Gastroesophageal sphincter (tissue), 4 donors: ENCODE measurements at regions not wholly inside any gene's neighbourhood (a gene's known extent, or its start where the extent isn't known, plus 50 kb on each side); places are given as distances from the start of the nearest gene placed in this dataset.

Experiments used
- ATAC-seq: fragments of 150-250 bp; one replicate; pipeline ENCODE4 v1.9.1; 2016; ENCODE audit warnings: mild to moderate bottlenecking, moderate library complexity
- H3K27ac ChIP-seq, 4 donors: fragments of 200-600 bp; sonication (generic) in 3 of 4; 1 replicate in 3 of 4; 2 replicates in 1 of 4; pipeline ENCODE4 v1.5.1; 2016 to 2019
- H3K27me3 ChIP-seq: fragments of 200-600 bp; sonication (generic); one replicate; pipeline ENCODE4 v1.5.1; 2019
- H3K36me3 ChIP-seq, 2 donors: fragments of 200-600 bp; sonication (generic); one replicate each; pipeline ENCODE4 v1.5.1; 2019; ENCODE audit warnings: control low read depth in 1 of 2
- H3K4me1 ChIP-seq, 3 donors: fragments of 200-600 bp; sonication (generic); 1 replicate in 2 of 3; 2 replicates in 1 of 3; pipeline ENCODE4 v1.5.1; 2016 to 2019; ENCODE audit warnings: control low read depth in 2 of 3
- H3K4me3 ChIP-seq, 2 donors: fragments of 200-600 bp; sonication (generic); one replicate each; pipeline ENCODE4 v1.5.1; 2019; ENCODE audit warnings: mild to moderate bottlenecking in 1 of 2, moderate library complexity in 1 of 2
- H3K9me3 ChIP-seq, 3 donors: fragments of 200-600 bp; sonication (generic); one replicate each; pipeline ENCODE4 v1.5.1; 2017 to 2019; ENCODE audit warnings: control low read depth in 2 of 3
- CTCF ChIP-seq, 4 experiments: fragments of 200-600 bp in 2 of 4; fragments of 450-650 bp in 2 of 4; sonication (generic) in 1 of 4; IDR thresholded peaks; one replicate each; pipeline ENCODE4 v1.5.1; 2017 to 2019; ENCODE audit warnings: antibody characterized with exemption in 4 of 4, mild to moderate bottlenecking in 2 of 4, moderate library complexity in 2 of 4
- EP300 ChIP-seq: sonication (generic); formaldehyde crosslinking; IDR thresholded peaks from one replicate; pipeline ENCODE4 v1.6.1; 2017; ENCODE audit warnings: antibody characterized with exemption, mild to moderate bottlenecking
- POLR2A ChIP-seq, 2 donors: fragments of 450-650 bp; IDR thresholded peaks; one replicate each; pipeline ENCODE4 v1.6.1; 2017; ENCODE audit warnings: antibody characterized with exemption in 2 of 2, mild to moderate bottlenecking in 2 of 2, moderate library complexity in 1 of 2
- POLR2AphosphoS5 ChIP-seq: sonication (generic); formaldehyde crosslinking; IDR thresholded peaks from one replicate; pipeline ENCODE4 v1.6.1; 2017; ENCODE audit warnings: antibody characterized with exemption
- WGBS, 2 donors: methylation state at CpG; one replicate each; pipeline ENCODE4 v1.1.5; 2018; ENCODE audit warnings: low coverage in 1 of 2; 5-methylcytosine and 5-hydroxymethylcytosine counted together

- Histone ChIP-seq H3K36me3 (no peaks in the 10 kb centered on the region), H3K9me3 (no peaks in the 10 kb centered on the region), H3K27me3 (peaks cover 65% of the 10 kb centered on the region), H3K4me3 (no peak overlapping the region), H3K27ac (no peak overlapping the region), H3K4me1 (no peaks in the 10 kb centered on the region)
- no peak for ATAC-seq
- TF ChIP-seq POLR2AphosphoS5, result no peak
- 65 to 66% methylated on average over 3 to 7 of the region's 10 CpGs for WGBS, 2 donors
Observed at GRCh38 chr20:46791722-46792416, 82.4 kb downstream of the SLC2A10 start.

GRCh38 chr20:46797206-46797605, 87.8 kb downstream of the SLC2A10 start:
- Histone ChIP-seq H3K27me3 (peaks cover 60% of the 10 kb centered on the region), H3K36me3 (no peaks in the 10 kb centered on the region), H3K27ac (no peak overlapping the region), H3K4me1 (no peaks in the 10 kb centered on the region), H3K4me3 (no peak overlapping the region), H3K9me3 (no peaks in the 10 kb centered on the region)
- TF ChIP-seq CTCF (IDR thresholded peaks at IDR 0.05) (no peak), POLR2AphosphoS5 (no peak), EP300 (no peak), POLR2A (IDR thresholded peaks at IDR 0.05) (no peak)
- no peak for ATAC-seq
- 63 to 77% methylated on average over 2 to 5 of the region's 5 CpGs for WGBS, 2 donors

GRCh38 chr20:46798430-46798829, 89.0 kb downstream of the SLC2A10 start:
- ATAC-seq, result no peak
- H3K27ac ChIP-seq, result no peak overlapping the region
- no peaks in the 10 kb centered on the region for H3K4me1 ChIP-seq
- no peak for TF ChIP-seq POLR2A (IDR thresholded peaks at IDR 0.05)
- no peak for TF ChIP-seq EP300
- TF ChIP-seq CTCF (IDR thresholded peaks at IDR 0.05), result no peak
- TF ChIP-seq POLR2AphosphoS5, result no peak
- 35 to 59% methylated on average over 5 to 6 of the region's 6 CpGs for WGBS, 2 donors
- H3K4me3 ChIP-seq, result no peak overlapping the region
- H3K9me3 ChIP-seq, result no peaks in the 10 kb centered on the region
- H3K27me3 ChIP-seq, result peaks cover 58% of the 10 kb centered on the region
- no peaks in the 10 kb centered on the region for H3K36me3 ChIP-seq

GRCh38 chr20:46799781-46800408, 90.4 kb downstream of the SLC2A10 start:
- no peaks in the 10 kb centered on the region for H3K4me1 ChIP-seq
- WGBS, 2 donors, result 53% methylated on average over 6 of the region's 7 CpGs
- H3K4me3 ChIP-seq, result no peak overlapping the region
- no peaks in the 10 kb centered on the region for H3K9me3 ChIP-seq
- TF ChIP-seq POLR2AphosphoS5 (no peak), POLR2A (IDR thresholded peaks at IDR 0.05) (no peak), EP300 (no peak), CTCF (IDR thresholded peaks at IDR 0.05) (no peak)
- H3K27me3 ChIP-seq, result peaks cover 53% of the 10 kb centered on the region
- no peaks in the 10 kb centered on the region for H3K36me3 ChIP-seq
- no peak for ATAC-seq
- no peak overlapping the region for H3K27ac ChIP-seq

- TF ChIP-seq EP300, result no peak
- TF ChIP-seq POLR2A (IDR thresholded peaks at IDR 0.05), result no peak
- H3K36me3 ChIP-seq, result no peaks in the 10 kb centered on the region
- H3K9me3 ChIP-seq, result no peaks in the 10 kb centered on the region
- H3K27ac ChIP-seq, result no peak overlapping the region
- peaks cover 49% of the 10 kb centered on the region for H3K27me3 ChIP-seq
- H3K4me3 ChIP-seq, result no peak overlapping the region
- 86 to 88% methylated on average over 2 of the region's 2 CpGs for WGBS, 2 donors
- no peak for ATAC-seq
- no peaks in the 10 kb centered on the region for H3K4me1 ChIP-seq
Observed at GRCh38 chr20:46800409-46800804, 91.0 kb downstream of the SLC2A10 start.
